Suprapubic skin (tissue), 3 donors: ENCODE measurements at regions not wholly inside any gene's neighbourhood (a gene's known extent, or its start where the extent isn't known, plus 50 kb on each side); places are given as distances from the start of the nearest gene placed in this dataset.

Experiments used
- POLR2A ChIP-seq, 2 donors: fragments of 450-650 bp; IDR thresholded peaks; one replicate each; pipeline ENCODE4 v1.6.1; 2017; ENCODE audit warnings: antibody characterized with exemption in 2 of 2, mild to moderate bottlenecking in 2 of 2, moderate library complexity in 2 of 2
- TF ChIP-seq, protein P1 (sequence below), 2 donors: fragments of 200-600 bp in 1 of 2; fragments of 450-650 bp in 1 of 2; sonication (generic) in 1 of 2; IDR thresholded peaks; one replicate each; pipeline ENCODE4 v1.5.1; 2016 to 2019; ENCODE audit warnings: antibody characterized with exemption in 2 of 2, mild to moderate bottlenecking in 1 of 2, moderate library complexity in 1 of 2

DNA sequence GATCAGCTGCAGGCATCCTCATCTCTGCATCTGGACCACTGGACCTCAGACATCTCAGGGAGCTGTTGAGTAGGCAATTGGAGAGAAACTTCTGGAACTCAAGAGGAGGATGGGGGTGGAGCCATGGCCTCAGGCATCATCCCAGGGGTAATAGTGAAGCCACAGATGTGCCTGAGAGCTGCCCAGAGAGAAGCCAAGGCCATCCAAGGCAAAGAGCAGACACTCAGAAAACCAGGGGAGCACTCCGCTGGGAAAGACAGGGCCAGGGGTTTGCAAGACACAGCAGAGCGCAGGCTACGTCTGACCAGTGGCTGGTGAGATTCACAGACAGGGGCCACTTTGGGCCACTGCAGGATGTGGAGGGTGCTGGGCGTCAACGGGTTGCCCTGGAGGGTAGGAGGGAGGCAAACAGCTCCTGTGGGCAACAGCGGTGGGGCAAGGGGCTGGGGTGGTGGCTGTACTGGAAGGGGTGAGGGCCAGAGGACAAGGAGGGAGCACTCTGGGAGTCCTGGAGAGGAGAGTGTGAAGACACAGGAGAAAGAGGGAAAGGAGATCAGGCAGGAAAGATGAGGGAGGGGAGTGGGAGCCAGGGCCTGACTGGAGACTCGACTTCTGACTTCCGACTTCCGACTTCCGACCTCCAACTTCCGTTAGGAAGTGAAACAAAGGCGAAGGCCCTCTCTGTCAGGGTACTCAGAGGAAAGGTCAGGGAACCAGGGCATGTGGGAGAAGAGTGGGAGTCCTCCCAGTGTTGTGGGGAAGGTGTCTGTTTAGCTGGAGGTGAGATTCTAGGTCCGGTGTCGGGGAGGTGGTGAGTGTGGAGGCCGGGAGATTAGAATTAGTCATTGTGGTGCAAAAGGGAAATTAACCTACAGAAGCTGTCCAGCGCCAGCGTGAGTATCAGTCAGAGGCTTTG is 69.7 kb upstream of the ANTXRL start:
- TF ChIP-seq POLR2A (IDR thresholded peaks at IDR 0.05), result no peak
- TF ChIP-seq, protein P1, sequence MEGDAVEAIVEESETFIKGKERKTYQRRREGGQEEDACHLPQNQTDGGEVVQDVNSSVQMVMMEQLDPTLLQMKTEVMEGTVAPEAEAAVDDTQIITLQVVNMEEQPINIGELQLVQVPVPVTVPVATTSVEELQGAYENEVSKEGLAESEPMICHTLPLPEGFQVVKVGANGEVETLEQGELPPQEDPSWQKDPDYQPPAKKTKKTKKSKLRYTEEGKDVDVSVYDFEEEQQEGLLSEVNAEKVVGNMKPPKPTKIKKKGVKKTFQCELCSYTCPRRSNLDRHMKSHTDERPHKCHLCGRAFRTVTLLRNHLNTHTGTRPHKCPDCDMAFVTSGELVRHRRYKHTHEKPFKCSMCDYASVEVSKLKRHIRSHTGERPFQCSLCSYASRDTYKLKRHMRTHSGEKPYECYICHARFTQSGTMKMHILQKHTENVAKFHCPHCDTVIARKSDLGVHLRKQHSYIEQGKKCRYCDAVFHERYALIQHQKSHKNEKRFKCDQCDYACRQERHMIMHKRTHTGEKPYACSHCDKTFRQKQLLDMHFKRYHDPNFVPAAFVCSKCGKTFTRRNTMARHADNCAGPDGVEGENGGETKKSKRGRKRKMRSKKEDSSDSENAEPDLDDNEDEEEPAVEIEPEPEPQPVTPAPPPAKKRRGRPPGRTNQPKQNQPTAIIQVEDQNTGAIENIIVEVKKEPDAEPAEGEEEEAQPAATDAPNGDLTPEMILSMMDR (IDR thresholded peaks at IDR 0.05), result no peak
